Hepatic stellate cell (primary cell): ENCODE measurements at regions not wholly inside any gene's neighbourhood (a gene's known extent, or its start where the extent isn't known, plus 50 kb on each side); places are given as distances from the start of the nearest gene placed in this dataset.

ENCODE experiments used
- DNase-seq: peaks from one replicate; pipeline ENCODE4 v3.0.0; 2011; ENCODE audit warnings: low spot score

DNA sequence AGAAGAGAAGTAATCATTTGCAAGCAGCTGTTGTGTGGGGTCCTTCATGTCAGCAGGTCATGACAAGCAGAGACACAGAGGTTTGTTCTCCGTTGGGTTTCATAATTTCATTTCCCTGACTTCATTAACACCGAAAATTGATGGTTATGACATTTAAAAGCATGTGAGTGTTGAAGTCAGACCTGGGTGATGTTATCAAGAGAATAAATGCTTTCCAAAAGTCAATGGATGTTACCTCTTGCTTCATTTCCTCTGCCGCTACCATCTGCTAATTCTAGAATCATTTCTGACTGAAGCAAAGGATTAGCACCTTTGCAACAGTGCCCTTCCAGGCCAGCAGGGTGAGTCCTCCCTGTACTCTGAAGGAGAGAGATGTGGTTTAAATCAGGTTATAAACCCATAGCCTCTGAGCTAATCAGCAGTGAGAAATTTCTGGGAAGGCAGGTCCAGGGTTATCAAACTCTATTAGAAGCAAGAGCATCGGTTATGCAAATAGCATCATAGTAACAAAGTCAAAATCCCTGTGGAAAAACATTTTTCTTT is 446.2 kb downstream of the PIK3C3 start:
- DNase-seq, result no peak

DNA sequence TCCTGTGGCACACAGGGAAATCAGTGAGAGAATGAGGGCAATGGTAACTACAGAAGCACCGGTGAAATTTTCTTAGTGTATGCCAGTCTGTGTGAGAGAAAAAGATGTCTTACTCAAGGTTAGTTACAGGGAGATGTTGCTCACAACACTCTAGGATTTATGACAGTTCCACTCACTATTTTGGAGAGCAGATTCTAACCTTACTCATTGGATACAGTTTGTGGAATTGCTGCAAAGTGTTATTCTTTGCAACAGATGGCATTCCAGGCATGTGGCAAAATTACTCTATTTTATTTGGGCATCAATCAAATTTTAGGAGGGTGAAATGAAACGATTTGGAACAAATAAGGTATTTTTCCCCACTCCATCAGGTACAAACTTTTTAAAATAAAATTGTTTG is 449.1 kb downstream of the PIK3C3 start:
- no peak for DNase-seq

DNA sequence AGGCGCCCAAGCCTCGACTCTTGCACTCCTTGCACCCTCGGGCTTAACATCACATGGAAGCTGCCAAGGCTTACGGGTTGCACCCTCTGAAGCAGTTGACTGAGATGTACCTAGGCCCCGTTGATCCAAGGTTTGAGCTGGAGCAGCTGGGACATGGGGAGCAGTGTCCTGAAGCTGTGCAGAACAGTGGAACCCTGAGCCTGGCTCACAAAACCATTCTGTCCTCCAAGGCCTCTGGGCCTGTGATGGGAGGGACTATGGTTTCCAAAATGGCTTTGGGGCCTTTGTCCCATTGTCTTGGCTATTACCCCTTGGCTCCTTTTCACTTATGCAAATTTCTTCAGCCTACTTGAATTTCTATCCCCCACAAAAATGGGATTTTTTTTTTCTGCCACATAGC is 454.0 kb downstream of the PIK3C3 start:
- DNase-seq, result no peak

DNA sequence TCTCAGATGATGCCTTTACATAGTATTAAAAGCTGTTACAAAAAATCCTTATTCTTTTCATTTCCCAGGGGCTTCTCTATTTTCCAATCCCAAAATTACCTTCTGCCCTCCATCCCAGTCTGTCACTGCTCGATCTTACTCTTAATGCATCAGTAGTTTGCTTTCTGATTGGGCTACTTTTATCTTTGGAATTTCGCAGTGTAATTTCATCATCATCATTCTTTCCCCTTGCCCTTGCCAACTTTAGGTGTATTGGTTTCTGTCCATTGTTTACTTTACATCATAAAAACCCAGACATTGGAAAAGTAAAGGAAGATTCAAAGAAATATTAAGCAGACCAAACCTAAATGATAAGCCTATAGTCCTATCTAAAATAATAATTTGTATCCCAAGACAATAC is 457.2 kb downstream of the PIK3C3 start:
- DNase-seq, result no peak

DNA sequence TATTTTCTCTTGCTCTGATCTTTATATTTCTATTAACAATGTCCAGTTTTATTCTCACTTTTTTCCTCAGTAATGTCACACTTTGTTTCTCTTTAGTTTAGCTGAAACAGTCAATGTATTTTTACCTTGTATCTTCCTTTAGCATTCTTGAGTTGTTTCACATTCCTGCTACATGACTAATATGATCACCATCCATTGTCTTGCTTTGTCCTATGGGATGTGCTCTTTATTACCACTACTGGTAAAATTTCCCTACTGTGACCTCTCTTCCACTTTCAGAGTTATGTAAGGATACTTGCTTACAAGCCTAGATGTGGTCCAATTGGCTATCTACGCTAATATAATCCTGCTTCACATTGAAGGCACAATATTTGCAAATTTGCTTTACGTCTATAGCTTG is 457.9 kb downstream of the PIK3C3 start:
- no peak for DNase-seq

DNA sequence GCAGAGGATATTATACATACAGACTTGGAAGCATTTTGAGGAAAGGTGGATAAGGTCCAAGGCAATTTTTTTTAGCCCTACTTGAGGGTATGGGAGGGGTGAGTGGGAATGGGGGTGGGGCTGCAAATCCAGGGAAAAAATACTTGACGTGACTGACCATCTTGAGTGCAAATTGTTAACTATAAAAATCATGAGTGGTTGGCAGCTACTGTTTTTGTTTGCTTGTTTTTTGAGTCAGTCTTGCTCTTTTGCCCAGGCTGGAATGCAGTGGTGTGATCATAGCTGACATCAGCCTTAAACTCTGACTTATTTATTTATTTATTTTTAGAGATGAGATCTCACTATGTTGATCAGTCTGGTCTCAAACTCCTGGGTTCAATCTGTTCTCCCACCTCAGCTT is 458.8 kb downstream of the PIK3C3 start:
- no peak for DNase-seq

DNA sequence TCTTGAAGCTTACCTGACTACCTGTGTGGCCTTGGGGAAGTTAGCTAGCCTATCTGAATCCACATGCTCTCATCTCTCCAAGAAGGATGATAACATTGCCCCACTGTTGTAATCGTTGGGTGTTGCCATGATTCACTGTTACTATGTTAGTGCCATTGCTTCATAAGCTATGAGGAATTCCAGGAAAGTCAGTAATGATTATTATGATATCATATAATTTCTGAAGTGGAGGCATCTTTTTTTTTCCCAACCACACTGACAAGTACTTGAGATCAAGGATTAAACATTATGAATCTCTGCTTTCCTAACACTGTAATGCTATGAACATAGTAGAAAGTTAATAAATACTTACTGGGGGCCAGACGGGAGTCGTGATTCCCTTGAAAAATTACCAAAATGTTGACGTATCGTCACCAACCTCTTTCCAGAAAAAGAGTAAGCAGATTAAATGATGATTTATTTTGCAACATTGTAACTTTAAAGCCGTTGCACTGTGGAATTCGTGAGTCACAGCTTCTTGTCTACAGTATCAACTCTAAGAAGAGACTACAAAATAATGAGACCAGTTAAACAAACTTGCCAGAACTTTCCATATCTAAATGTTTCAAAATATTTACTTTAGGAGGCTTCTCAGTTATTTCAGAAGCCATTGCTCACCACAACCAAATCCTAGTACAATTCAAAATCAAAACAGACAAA is 459.9 kb downstream of the PIK3C3 start:
- DNase-seq, result no peak

DNA sequence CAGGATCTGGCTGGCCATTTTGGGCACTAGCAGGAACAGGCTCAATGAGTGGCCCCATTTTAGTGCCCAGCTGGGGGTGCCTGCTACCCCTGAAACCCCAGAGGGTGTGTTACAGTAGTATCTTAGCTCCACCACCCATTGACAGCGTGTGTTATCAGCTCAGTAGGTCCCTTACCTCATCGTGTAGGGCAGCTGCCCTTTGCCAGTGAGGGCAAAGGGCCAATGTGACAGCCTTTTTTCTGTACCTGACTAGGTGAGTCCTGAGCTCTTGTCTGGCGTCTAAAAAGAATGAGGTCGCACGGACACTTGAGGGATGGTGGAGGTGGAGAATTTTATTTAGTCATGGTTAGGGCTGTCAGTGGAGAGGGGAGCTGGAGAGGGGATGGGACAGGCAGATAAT is 462.2 kb downstream of the PIK3C3 start:
- no peak for DNase-seq

DNA sequence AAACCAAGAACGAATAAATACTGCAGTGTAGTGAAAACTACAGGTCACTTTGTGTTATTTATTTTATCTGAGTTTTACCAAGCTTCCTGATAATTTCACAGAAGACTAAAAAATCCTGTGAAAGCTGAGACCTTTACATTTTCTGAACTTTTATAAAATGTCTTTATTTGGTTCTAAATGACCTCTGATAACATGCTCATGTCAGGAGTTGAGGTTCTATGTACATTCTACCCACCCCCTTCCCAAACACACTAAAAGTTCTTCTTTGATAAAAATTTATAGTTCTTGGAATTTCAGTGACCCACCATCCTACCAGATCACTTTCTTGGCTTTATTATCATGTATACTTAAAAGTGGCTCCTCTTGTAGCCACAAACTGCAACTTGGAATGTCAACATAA is 463.1 kb downstream of the PIK3C3 start:
- DNase-seq, result no peak

DNA sequence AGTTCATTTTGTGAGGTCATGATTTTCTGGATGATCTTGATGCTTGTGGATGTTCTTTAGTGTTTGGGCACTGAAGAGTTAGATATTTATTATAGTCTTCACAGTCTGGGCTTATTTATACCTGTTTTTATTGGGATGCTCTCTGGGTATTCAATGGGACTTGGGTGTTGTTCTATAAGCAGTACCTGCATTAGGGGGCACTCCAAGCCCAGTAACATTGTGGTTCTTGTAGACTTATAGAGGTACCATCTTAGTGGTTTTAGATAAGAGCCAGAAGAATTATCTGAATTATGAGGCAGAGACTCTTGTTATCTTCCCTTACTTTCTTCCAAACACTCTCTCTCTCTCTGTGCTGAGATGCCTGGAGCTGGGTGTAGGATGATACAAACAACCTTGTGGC is 470.0 kb downstream of the PIK3C3 start:
- no peak for DNase-seq

DNA sequence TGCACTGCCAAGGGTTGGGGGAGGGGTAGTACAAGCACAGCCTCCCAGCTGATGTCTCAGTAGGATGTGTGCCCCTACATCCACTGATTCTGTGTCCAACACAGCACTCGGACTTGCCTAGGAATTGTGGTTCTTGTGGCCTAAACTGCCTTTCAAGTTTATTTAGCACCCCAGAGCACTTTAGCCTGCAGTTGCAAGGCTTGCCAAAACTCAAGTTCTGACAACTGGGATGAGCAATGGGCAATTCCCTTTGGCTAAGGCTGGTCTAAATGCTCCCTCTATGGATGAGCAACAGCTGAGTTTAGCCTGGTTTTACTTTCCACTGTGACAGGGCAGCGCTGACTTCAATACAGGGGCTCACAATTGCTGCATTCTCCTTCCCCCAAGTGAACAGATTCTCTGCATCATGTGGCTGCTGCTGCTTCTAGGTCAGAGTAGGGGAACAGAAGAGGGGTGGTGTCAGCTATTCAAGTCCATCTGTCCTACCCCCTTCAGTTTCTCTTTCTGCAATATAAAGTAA is 471.5 kb downstream of the PIK3C3 start:
- DNase-seq, result no peak

DNA sequence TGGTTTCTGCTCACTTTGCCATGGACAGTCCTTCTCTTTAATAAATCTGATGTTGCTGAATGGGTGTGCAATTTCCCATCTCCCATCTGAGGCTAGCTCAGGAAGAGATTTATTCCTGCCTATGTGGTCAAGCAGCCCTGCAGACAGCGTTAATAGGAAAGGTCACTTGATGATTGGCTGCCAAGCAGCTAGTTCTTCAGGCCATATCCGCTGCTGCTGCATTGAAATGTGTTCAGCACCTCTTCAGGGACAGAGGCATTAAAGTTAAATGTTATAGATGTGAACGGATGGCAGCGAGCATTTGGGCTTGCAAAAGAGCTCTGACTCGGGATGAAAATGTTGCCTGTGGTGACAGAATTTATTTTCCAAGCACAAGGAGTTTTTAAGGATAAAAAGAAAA is 474.2 kb downstream of the PIK3C3 start:
- DNase-seq, result no peak

DNA sequence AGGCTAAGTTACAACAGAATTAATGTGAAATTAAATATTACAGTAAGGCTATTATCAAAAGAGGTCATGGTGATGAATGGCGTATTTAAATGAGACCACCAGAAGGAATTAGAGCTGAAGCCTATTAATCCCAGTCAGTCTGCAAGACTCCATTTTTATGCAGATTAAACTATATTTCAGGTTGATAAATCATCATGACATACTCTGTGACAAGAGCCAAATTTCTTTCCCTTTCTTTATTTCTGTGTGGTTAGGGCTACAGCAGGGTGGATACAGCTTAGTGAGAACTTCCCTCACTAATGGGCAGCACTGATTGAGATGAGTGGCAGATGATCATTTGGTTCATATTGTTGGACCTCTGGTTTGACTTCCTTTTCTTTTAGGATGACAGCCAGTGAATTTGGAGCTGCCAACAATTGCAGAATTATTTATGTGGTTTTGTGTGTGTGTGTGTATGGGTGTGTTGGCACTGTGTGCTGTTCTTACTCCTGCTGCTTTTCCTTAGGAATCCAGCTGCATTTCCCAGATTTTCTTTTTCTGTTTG is 481.3 kb downstream of the PIK3C3 start:
- no peak for DNase-seq

DNA sequence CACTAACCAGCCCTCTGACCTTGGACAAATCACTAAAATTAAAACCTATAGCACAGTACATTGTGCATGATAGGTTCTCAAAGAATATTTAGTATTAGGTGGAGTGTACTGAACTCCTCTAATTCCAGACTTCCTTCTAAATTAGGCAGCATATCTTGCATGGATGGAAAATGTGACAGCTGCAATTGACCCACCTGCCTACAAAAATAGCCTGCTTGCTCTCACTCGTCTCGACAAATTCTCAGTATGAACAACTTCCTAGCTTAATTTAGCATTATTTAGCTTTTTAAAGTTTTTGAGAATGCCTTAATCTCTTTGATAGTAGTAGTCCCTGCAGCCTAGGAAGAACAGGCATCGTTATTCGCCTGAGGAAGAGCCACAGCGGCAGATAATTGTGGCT is 482.0 kb downstream of the PIK3C3 start:
- DNase-seq, result no peak

DNA sequence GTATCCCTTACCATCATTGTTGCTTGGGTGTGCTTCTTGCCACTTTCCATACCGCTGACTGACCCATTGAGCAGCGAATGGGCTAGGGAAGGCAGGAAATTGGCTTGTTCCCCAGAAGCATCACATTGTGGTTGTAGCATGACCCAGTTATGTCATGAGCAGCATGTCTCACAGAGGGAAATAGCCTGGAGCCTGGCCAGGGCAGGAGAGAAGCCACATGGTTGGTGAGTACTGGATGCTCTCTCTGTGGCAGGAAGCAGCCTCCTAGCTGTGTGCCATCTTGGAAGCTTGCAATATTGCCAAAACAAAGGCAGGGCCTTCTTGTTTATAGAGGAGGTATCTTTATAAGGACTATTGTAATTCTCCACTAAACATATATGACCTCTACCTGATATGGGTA is 482.6 kb downstream of the PIK3C3 start:
- no peak for DNase-seq

DNA sequence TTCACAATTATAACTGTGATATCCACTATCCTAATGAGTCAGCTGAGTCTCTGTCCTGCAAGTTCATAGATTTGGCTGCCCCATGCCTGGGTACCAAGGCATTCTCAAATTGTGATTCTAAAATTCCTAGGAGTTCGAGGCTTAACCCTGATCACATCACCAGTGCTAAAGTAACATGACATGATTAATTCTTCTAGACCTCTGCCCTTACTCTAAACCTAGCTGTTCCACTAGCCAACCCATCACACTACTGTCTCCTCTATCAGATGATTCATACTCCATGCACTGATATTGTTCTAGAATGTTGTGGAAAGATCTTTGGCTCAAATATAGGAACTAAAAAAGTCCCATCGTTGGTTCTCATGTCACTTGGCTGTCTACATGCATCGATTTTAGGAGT is 487.6 kb downstream of the PIK3C3 start:
- no peak for DNase-seq

DNA sequence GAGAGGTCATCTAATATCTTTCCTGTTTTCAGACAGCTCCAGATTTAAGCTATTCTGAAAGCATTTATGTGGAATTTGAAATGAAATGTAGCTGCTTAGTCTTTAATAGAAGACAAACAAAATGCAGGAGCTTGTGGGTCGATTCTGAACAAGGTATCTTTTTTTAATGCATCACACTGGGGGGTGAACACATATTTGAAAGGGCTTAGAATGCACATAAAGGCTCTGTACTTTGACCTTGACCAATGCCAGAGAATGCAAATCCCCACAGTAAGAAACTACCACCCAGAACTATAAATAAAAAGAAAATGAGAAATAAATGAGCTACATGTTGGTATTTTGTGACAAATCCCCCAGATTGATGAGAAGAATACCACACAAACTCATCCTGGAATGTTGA is 489.3 kb downstream of the PIK3C3 start:
- no peak for DNase-seq

DNA sequence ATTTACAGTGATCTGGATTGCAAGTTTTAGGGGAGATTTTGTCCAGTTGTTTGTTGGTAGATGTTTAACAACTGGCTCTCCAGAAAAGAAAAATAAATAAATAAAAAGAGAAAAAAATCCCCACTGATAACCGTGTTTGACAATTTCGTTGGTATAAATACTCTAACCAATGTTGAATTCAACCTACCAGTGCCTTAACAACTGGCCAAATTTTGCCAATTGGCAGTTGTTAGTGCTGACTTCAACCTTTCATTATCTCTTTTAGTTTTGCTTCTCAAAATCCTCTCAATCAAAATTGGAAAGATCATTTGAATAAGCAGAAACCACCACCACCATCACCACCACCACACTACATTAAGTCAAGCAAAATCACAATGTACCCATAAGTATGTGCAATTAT is 490.3 kb downstream of the PIK3C3 start:
- no peak for DNase-seq

DNA sequence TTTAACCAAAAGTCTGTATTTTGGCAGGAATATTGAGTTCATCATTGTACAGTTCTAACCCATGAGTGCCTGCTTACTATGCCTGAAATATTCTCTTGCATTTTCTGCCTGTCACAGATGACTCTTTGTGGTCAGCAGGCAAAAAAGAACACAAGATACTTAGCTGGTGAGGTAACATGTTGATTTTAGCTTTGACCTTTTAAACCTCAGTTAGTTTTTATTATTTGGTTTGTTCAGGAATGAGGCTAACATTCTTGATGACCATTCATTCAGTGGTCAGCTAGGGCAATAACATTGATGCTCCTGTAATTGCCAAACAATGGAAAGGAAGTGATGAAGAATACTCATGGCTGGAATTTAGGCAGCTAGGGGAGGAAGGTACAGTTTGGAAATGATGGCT is 491.2 kb downstream of the PIK3C3 start:
- no peak for DNase-seq

DNA sequence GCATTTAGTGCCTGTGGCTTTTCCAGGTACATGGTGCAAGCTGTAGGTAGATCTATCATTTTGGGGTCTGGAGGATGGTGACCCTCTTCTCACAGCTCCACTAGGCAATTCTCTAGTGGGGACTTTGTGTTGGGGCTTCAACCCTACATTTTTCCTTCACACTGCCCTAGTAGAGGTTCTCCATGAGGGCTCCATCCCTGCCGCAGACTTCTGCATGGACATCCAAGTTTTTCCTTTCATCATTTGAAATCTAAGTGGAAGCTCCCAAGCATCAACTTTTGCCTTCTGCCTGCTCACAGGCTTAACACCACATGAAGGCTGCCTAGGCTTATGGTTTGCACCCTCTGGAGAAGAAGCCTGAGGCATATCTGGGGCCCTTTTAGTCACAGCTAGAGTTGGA is 492.7 kb downstream of the PIK3C3 start:
- DNase-seq, result no peak

DNA sequence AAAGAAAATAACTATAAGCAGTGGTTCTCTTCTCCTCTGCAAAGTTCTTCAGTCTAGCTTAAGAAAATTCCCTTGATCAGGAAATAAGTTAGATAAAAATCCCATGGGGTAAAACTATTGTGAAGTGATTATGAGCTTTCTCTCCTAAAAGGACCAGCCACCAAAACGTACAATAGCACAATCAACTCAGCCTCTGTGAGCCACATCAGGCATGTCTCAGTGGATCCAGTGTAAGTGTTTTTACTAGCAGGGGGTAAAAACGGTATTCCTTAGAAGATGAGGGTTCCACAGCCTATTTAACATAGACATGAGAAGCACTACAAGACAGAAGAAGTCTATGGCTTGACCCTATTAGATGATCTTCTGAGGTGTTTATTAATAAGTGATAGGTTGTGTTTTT is 503.2 kb downstream of the PIK3C3 start:
- DNase-seq, result no peak

DNA sequence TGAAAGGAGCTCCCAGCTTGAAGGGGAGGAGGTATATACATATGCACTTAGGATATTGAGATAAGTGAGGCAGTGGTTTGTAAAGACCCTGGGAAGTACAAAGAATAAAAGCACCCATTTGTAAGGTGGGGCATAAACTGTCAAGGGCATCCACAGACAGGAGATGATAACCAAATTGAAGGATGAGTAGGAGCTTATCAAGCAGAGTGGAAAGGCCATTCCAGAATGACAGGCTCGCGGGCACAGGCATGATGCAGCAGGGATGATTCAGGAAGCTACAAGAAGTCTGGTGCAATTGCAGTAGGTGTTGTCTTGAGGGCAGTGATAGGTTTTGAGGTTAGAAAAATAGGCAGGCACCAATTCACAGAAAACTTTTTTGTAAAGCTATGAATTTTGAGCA is 504.8 kb downstream of the PIK3C3 start:
- DNase-seq, result no peak

DNA sequence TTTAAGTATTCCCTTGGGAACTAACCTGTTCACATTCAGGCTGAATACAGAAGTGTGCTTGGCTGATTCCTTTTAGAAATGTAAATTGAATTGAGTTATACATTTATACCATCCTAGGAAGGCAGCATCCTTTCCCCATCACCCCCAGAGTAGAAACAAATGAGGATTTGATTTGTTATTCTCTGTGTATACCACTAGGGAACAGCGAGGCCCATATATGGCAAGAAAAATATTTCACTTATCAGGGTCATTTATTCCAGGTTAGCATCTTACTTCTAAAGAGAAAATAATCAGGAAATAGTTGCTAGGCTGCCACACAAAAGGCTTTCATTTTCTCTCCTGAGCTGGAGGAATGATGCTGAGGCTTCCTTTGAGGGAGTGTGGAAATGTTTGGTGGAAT is 516.9 kb downstream of the PIK3C3 start:
- DNase-seq, result no peak

DNA sequence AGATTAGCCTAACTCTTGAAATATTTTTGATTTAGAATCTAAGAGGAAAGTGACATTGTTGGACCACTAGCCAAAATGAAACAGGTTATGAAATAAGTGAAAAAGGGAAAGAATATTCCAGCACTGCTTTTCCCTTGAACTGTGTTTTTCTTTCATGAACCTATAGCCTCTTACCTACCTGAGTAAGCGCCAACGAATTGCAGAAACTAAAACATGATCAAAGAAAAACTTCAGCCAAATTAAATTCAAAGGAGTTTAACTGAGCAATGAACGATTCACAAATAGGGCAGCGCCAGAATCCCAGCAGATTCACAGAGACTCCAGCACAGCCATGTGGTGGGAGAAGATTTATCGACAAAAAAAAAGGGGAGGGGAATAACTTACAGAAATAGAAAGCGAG is 518.6 kb downstream of the PIK3C3 start:
- DNase-seq, result no peak
